GM19238 (cell line): ENCODE measurements at regions not wholly inside any gene's neighbourhood (a gene's known extent, or its start where the extent isn't known, plus 50 kb on each side); places are given as distances from the start of the nearest gene placed in this dataset.
"Not testable (repeated sequence)": the region's sequence is repeated elsewhere in the genome, so short reads cannot be mapped to it uniquely, and the experiment has no call there.

ENCODE experiments used
- DNase-seq: peaks from one replicate; pipeline ENCODE4 v3.0.0; 2011; ENCODE audit warnings: low spot score; ENCODE audit not compliant: insufficient read length

DNA sequence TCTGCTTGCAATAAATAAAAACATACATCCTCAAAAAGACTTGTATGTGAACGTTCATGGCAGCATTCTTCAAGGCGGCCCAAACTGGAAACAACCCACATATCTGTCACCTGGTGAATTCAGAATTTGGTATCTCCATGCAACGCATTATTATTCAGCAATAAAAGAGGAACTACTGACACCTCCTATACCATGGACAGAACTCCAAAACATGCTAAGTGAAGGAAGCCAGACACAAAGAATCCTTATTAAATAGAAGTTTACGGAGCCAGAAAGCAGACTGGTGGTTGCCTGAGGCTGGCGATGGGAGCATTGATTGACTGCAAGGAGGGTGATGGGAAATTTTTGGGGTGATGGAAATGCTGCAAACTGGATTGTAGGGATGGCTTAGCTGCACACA lies 530.8 kb upstream of the DPP6 start:
- DNase-seq = no peak

DNA sequence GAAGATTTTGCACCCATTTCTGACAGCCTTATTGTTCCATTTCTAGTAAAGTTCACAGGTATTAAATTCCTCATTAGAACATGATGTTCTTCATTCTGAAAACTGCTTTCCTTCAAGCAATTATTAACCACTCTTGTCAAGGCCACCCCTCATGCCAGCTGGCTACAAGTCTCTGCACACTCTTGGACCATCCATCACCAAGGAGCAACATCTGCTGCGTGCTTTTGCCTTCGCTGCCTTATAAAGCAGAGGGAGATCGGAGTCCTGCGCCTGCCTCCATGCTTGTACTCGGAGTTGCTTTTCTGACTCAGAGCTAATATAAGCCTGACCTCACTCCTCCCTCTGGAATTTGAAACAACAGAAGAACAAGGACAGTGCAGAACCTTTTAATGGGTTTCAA lies 529.9 kb upstream of the DPP6 start:
- DNase-seq = no peak

DNA sequence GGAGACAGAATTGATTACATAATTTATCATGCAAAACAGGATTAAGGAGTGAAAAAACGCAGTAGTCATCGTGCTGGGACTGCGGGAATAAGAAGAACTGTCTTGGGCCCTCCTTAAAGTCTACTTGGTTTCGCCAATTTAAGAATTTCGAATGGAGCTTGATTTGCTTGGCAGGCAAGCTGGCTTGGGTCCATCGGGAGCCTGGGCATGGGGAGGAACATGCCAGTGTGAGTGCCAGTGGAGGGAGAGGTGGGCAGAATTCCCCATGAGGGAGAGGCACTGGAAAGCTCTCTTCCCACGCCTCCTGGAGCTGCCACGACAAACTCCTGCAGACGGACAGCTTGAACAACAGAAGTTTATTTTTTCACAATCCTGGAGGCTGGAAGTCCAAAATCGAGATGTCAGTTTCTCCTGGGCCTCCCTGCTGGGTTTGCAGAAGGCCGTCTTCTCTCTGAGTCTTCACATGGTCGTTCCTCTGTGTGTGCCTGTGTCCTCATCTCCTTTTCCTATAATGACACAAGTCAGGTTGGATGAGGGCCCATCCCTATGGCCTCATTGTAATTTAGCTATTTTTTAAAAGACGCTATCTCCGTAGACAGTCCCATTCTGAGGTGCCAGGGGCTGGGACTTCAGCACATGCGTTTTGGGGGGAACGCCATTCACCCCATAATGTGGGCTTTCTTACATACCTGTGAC lies 528.7 kb upstream of the DPP6 start:
- no peak for DNase-seq

DNA sequence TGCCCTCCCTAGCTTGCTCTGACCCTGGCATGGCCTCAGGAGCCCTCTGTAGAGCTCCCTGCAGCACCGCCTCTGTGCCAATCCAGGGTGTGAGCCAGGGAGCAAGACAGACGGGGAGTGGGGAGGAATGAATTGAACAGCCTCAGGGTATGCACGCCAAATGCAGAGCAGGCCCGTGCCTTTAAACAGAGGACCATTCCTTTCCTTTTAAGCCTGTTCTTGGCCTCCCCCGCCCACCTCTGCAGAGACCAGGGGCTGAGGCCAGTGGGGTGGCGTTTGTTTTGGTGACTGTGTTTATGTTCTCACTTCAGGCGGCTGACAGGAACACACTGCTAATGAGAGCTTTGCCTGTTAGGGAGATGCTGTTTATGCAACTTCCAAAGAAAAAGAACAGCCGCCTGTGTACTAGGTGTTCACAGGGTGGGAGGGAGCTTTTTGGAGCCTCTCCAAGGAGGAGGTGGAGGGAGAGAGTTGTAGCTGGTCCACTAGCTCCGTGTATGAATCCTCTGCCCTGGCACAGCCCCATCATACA lies 528.1 kb upstream of the DPP6 start:
- DNase-seq = no peak

DNA sequence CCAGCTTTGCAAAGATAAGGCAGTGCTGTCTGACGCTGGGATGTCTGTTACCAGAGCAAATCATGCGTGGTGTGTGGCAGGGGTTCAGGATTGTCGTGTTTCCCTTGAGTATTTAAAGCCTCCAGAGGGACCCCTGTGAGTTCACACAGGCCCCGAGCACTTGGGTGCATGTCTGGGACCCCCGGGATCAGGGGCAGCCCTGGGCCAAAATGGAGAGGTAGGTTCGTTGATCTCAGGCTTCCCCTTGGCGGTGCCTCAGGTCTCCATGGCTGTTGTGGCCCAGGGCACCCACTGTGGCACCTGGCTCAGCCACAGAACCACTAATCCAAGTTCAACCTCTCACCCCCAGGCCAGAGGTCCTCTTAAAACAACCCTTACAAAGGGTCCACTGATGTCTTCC lies 523.1 kb upstream of the DPP6 start:
- no peak for DNase-seq

DNA sequence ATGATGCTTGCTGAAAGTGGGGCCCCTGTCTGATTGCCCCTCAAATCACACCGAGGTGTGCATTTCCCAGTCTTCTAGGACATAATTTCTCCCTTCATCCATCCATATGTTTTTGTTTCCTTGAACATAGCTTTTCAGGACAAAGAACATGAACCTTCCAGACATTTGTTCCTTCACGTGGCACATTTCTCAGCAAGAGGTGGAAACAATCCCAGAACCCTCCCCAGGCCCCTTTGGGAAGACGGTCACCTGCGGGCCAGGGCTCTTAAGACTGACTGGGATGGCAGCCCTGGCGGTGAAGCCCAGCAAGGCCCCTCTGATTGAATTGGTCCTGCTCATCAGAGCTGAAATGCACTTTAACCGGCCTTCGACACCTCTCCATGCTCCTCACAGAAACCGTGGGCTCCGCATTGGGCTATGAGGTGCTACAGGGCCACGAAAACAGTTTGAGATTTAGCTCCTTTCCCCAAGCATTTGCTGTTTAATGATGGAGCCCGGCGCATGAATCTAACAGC lies 522.5 kb upstream of the DPP6 start:
- DNase-seq = no peak

DNA sequence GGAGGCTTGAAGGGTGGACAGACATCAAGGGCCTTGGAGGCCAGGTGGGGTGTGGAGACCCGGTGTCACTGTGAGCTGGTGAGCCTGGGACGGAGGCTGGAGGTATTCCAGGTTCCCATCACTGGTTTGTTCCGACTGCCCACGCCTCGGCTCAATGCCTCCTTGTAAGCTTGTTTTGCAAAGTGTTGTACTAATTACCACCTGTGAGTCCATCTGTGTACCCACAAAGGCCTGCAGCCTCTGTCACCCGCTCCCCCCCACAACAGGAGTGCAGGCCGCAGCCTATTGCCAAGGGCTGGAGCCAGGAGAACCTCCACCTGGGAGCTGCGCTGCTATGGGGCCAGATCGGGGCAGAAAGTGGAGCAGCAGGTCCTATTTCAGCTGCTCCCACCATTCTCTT lies 521.8 kb upstream of the DPP6 start:
- DNase-seq = no peak

DNA sequence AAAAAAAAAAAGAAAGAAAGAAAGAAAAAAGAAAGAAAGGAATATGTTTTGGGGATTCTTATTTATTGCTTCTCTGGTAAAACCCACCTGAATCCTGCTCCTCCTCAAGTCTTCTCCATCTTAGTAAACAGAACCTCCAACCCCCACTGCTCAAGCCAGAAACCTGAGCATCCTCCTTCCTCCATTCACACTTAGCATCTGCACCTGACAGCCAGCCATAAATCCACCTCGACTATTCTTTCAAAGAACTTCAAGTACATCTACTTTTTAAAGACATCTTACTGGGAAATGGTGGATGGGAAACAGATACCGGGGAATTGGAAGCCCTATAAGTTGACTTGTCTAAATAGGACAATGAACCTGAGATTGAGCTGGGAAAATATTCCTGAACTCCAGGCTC lies 519.9 kb upstream of the DPP6 start:
- DNase-seq = no peak

DNA sequence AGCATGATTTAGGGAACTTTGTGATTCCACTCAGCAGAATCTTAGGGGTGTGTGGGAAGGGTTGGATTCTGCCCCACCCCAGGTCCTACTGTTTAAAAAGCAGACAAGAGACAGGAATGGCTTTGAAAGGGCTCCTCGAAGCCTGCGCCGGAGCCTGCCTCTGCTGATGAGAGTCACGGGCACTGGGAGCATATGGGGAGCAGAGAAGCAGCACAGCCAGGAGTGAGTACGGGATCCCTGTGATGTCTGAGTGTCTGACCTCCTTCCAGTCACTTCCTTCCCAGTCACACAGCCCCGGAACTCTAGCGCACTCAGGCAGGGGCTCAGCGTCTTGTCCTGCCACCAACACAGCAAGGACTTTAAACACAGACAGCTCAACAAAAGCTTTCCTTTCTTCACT lies 514.9 kb upstream of the DPP6 start:
- DNase-seq = no peak

DNA sequence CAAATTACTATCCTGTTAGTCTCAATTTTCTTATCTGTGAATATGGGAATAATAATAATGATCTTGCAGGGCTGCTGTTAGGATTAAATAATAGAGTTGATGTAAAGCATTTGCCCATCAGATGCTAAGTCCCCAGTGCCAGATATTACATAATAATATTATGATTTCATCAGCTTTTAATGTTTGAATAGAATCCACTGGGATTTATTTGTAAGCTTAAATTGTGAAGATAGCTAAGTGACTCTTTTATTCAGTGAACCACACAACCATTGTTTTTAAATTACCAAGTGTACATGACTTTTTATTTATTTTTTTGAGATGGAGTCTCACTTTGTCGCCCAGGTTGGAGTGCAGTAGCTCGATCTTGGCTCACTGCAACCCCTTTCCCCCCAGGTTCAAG lies 510.3 kb upstream of the DPP6 start:
- DNase-seq = no peak

DNA sequence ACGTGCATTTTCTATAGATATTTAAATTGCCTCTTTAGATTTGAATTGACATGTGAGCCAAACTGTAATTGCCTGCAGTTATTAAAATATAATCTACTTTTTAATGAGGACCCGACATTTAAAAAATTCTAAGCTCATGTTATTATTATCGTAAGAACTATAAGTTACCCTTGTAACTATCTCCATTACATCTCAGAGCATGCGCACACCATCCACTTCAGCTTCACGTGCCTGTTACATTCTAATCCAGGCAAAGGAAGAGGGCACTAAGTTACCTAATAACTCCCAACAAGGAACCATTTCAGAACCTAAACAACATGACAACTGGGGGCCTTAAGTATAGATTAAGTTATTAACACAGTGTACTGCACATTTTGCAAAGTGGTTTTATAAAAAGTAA lies 509.0 kb upstream of the DPP6 start:
- DNase-seq = no peak

DNA sequence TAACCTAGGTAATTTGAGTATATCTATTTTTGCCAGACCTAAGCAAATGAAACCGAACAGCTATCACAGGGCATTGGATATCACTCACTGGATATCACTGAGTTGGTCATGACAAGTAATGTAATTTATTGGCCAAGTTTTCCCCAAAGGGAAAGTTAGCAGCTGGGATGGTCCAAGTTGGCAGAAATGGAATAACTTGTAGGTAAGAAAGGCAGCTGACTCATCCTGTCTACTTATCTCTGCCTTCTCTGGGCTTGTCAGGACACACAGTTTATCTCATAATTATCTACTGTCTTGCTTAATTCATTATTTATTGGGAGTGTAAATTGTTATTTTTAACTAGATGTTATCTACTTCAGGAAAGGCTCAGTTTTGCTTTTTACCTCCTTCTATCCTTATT lies 502.0 kb upstream of the DPP6 start:
- no peak for DNase-seq

DNA sequence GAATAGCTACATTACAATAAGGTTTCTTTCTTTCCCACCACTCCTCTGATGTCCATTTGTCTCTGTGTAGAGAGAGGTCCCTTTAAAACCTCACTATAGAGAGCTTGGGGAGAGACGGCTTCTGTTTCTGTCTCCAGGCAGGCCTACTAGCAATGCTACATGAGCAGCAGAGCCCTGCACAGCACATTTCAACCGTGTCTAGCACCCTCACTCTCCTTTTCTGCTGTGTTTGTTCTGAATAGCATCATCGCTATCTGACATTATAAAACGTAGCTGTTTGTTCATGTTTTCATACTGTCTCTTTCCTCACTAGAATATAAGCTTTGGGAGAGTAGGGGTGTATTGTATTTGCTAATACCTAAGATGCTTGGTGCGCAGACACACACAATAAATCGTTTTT lies 487.8 kb upstream of the DPP6 start:
- no peak for DNase-seq

DNA sequence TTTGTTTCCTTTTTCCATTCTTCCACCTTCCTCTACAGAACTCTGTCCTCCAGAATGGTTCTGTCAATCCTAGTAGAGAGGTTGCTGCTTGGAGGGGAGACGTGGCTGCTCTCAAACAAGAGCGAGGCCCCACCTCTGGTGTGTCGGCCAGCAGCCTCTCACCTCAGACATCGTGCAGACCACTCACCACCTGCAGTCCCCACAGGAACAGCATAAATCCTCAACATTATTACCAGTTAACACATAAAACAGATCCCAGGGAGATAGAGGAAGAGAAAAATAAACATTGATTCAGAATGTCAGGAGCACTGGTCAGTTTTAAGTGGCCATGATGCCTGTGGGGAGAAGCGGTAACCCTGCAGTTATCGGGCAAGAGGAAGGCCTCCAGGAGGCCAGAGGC lies 485.9 kb upstream of the DPP6 start:
- DNase-seq = no peak

DNA sequence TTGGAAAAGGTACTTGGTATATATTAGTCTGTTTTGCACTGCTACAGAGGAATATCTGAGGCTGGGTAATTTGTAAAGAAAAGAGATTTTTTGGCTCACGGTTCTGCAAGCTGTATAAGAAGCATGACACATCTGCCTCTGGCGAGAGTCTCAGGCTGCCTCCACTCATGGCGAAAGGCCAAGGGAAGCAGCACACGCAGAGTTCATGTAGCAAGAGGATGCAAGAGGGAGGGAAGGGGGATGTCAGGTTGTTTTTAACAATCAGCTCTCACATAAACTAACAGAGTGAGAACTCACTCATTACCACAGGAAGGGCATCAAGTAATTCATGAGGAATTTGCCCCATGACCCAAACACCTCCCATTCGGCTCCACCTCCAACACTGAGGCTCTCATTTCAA lies 484.8 kb upstream of the DPP6 start:
- DNase-seq = no peak

DNA sequence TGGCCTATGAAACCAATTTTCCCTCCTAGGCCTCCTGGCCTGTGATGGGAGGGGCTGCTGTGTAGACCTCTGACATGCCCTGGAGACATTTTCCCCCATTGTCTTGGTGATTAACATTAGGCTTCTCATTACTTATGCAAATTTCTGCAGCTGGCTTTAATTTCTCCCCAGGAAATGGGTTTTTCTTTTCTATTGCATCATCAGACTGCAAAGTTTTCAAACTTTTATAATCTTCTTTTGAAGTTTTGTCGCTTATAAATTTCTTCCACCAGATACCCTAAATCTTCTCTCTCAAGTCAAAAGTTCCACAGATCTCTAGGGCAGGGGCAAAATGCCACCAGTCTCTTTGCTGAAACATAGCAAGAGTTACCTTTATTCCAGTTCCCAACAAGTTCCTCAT lies 482.7 kb upstream of the DPP6 start:
- DNase-seq = not testable (repeated sequence)

DNA sequence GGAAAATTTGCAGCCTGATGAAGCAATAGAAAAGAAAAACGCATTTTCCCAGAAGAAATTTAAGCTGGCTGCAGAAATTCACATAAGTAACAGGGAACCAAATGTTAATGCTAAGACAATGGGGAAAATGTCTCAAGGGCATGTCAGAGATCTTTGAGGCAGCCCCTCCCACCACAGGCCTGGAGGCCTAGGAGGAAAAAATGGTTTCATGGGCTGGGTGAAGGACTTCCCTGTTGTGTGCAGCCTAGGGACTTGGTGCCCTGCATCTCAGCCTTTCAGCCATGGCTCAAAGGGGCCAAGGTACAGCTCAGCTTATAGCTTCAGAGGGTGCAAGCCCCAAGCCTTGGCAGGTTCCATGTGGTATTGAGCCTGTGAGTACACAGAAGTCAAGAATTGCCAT lies 476.1 kb upstream of the DPP6 start:
- no peak for DNase-seq

DNA sequence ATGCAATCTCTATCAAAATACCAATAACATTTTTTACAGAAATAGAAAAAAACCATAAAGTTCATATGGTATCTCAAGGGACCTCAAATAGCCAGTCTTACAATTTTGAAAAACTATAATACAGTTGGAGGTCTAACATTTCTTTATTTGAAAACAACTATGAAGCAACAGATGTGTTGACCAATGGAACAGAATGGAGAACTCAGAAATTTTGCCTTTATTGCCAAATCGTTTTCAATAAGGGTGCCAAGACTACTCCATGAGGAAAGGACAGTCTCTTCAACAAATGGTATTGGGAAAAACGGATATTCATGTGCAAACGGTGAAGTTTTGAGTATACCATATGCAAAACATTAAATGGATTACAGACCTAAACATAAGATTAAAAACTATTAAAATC lies 470.8 kb upstream of the DPP6 start:
- DNase-seq = no peak

DNA sequence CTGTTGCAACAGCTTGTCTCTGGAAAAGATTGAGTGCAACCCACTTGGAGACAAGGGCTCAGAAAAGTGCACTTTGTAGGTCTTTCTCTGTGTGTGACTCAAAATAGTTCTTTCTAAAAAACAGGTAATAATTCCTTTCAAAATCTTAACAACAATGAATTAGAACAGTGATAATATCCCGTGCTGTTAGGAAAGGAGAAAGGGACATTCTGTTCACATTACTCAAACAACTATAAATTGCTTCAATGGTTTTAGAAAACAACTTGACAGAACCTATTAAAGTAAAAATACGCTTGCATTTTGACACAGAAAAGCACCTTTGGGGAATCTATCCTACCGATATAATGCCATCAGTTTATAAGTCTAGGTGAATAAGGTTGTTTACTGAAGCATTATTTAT lies 468.1 kb upstream of the DPP6 start:
- no peak for DNase-seq

DNA sequence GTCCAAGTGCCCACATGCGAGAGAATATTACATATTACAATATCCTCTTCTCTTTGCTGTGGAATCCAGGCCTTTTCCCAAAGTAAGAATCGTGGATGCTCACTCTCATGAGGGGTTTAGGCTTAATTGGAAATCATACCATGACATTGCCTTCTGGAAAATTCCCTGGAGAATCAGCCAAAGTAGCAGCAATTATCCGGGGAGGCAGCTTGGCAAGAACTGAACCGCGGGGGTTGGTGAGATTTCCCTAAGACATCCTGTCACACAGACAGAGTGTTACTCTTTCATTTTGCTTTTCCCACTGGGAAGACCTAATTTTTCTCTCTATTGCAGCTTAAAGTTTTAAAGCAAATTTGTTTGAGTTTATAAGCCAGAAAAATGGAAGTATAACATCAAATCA lies 463.6 kb upstream of the DPP6 start:
- DNase-seq = no peak

DNA sequence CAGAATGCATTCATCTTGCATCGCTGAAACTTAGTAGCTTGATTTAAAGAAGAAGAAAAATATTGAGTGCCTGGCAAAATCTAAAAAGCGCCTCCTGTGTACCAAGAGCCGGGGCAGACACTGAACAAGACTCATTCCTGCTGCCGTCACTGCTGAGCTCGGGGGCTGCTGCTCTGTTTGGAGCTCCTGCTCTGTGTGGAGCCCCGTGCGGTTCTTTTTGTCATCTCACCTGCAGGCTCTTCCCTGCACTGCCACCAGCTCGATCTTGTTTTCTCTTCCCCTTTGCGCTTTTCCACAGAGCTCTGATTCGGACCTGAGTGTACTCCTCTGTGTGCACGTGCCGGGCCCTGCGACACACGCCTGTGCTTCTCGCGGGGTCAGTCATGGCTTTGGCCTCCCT lies 462.1 kb upstream of the DPP6 start:
- DNase-seq = no peak

DNA sequence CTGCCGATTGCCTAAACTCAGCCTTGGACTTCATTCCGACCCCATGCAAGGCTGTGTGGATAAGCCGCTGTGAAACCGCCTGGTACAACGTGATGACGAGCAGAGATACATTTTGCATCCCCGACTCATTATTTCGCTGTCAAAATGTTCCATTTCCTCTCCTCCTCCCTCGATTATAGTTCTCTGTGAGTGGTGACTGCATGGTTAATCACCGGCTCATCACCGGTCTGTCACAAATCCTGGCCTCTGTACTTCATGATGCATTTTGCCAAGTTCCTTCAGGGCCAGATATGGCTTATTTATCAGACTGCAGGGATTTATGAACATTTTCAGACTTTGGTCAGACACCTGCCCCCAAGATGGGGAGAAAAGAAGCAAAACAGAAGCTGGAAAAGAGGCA lies 461.6 kb upstream of the DPP6 start:
- DNase-seq = no peak

DNA sequence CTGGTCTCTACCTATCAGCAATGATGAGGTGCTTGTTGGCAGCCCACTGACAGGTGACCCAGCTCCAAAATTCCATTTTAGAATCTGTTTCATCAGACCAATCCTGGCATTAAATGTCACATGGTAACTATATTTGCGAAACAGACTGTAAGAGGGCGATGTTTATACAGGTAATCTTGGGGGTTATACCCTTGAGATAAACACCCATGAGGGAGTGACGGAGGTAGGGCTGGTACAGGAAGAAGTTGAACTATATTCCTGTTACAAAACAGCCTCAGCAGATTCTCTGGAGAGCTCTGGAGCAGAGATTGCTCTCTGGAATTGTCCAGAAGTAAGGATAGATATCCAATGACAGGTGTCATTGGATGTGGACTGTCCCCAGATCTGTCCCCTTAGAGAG lies 444.8 kb upstream of the DPP6 start:
- DNase-seq = no peak
